Astrocyte (in vitro differentiated cells and primary cell): ENCODE measurements at regions not wholly inside any gene's neighbourhood (a gene's known extent, or its start where the extent isn't known, plus 50 kb on each side); places are given as distances from the start of the nearest gene placed in this dataset.

Experiments
- CTCF ChIP-seq: IDR thresholded peaks from 2 replicates; pipeline ENCODE4 v1.5.1; 2011; ENCODE audit warnings: low read depth, mild to moderate bottlenecking, inconsistent platforms, low read length, moderate library complexity; ENCODE audit not compliant: insufficient read depth
- EZH2 ChIP-seq: IDR thresholded peaks from 2 replicates; pipeline ENCODE4 v1.6.1; 2012; ENCODE audit warnings: mild to moderate bottlenecking, low read length, inconsistent platforms; ENCODE audit not compliant: insufficient read depth

GRCh38 chr2:234806818-234807217 lies 145.0 kb upstream of the SH3BP4 start:
- TF ChIP-seq CTCF (no peak), EZH2 (no peak)
